ENCODE measurements at regions not wholly inside any gene's neighbourhood (a gene's known extent, or its start where the extent isn't known, plus 50 kb on each side); places are given as distances from the start of the nearest gene placed in this dataset.
"Not testable (repeated sequence)": the region's sequence is repeated elsewhere in the genome, so short reads cannot be mapped to it uniquely, and the experiment has no call there.

GRCh38 chr4:127261476-127261875 lies 371.3 kb upstream of the INTU start:
- no peak for DNase-seq

DNA sequence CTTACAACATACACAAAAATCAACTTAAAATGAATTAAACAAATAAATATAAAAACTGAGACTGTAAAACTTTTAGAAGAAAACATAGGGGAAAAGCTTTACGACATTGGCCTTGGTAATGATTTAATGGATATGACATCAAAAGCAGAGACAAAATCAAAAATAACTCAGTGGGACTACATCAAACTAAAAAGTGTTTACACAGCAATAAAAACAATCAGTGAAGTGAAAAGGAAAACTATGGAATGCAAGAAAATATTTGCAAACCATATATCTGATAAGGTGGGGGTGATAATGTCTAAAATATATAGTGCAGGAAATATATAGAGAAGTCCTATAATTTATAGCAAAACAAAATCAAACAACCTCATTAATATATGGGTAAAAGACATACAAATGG lies 364.4 kb upstream of the INTU start:
- DNase-seq = no peak

- not testable (repeated sequence) for DNase-seq
Observed at GRCh38 chr4:127277023-127277422, 355.7 kb upstream of the INTU start.

GRCh38 chr4:127284236-127284635 lies 348.5 kb upstream of the INTU start:
- no peak for DNase-seq

GRCh38 chr4:127291316-127291715 lies 341.4 kb upstream of the INTU start:
- DNase-seq = no peak

GRCh38 chr4:127293496-127293895 lies 339.3 kb upstream of the INTU start:
- DNase-seq = no peak

GRCh38 chr4:127304356-127304755 lies 328.4 kb upstream of the INTU start:
- DNase-seq = no peak

DNA sequence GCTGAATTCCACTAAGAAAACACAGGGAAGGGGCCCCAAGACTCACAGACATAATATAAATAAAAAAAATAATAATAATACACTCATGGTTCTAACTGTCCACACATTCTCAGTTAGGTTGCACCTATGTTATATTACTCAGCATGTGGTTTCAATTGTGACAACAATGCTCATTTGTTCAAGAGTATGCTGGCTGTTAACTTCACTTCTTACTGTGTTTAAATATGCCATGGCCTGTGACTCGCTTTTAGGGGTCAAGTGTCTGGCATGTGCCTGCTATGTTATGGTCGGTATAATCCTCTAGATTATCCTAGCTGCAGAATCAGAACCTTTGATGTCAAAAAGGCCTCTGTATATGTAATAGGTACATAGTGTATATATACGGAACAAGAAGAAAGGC lies 324.8 kb upstream of the INTU start:
- DNase-seq = no peak

- DNase-seq = no peak
Observed at GRCh38 chr4:127309369-127310102, 323.2 kb upstream of the INTU start.

DNA sequence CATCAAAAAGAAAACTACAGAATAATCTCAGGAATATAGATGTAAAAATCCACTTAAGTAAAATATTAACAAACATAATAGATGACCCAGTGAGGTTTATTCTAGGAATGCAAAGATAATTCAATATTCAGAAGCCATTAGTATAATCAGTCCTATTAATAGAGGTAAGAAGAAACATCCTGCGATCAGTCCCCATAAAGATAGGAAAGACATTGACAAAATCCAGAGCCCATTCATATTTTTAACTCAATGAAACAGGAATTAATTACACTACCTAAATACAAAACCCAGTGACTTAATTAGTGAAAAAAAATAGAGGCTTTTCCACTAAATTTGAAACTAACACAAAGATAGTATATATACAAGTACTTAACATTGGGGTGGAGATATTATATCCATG lies 321.4 kb upstream of the INTU start:
- no peak for DNase-seq

DNA sequence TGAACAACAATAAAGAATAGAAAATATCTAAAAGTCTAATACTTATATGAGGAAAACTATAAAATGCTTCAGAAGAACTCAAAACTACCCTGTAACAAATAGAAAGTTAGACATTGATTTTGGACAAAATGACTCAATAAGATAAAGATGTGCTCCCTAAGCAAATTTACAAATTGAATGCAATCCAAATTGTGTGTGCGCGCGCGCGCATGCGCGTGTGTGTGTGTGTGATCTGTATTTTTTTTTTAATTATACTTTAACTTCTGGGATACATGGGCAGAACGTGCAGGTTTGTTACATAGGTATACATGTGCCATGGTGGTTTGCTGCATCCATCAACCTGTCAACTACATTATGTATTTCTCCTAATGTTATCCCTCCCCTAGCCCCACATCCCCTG lies 320.8 kb upstream of the INTU start:
- DNase-seq = no peak

GRCh38 chr4:127313767-127314166 lies 319.0 kb upstream of the INTU start:
- no peak for DNase-seq

DNA sequence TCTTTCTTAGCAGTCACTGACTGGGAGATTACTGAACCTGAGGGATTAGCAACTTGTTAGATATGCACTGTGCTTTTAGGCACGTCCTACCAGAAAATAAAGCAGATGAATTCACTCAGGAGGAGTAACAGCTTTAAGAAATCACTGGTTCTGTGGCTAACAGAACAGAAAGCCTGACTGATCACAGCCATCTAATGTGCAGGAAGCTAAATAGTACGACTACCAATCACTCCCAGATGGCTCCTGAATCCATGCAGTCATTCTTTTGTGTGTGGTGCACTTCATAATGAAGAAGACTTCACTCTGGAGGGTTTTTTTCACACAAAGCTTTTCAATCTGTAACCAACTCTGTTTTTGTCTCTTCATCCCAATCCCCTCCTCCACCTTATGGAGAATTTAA lies 305.3 kb upstream of the INTU start:
- no peak for DNase-seq

DNA sequence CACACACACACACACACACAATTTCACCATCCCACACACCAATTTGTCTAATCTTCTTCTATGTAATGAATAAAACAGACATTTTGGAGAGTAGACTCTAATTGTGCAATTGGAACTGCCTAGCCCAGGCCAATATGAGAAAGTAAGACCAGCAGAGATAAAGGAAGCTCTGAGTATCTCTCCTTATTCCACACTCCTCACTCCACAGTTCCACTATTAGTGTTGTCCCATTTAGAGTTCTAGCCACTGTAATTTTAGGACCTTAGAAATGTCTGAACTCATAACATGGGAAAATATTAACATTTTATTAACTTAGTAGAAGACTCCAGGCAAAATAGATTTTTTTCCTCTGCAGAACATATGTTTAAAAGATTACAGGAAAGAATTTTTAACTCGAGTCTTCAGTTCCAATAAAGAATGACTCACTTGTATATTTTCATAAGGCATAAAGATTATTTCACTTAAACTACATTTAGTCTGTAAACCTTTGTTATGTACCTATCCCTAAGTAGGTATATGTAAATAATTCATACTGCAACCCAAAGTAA lies 297.6 kb upstream of the INTU start:
- DNase-seq = no peak

DNA sequence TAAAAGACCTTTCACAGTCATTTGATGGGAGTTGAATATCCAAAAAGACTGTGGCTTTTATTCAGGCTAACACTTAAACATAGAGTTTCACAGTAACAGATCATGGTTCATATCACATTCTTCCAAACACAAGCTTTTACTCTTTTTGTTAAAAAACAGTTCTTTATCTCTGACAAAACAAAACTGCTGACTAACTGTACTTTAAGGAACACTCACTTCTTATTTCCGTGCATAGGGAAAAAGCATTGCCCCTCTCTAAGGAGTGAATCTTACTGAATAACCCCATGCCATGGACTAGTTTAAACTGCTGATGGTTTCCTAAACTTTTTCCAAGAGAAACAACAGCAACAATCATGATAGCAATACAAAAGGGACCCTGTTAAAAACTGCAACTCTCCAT lies 297.0 kb upstream of the INTU start:
- DNase-seq = no peak

GRCh38 chr4:127343123-127343522 lies 289.6 kb upstream of the INTU start:
- not testable (repeated sequence) for DNase-seq

DNA sequence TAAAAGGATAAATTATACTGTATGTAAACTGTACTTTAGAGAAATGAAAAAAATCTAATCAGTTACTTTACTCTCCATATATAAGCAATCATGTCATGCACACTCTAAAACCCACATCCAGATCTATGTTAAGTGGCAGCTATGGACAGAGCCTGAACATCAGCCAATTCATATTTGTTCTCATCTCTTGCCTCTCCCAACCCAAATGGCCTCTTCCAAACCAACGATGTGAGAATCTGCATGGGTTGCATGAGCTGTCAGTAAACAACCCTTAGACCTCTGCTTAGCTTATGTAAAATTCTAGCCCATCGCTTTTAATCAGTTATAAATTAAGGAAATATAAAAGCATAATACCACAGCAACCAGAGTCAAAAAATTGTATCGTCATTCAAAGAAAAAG lies 288.7 kb upstream of the INTU start:
- no peak for DNase-seq

DNA sequence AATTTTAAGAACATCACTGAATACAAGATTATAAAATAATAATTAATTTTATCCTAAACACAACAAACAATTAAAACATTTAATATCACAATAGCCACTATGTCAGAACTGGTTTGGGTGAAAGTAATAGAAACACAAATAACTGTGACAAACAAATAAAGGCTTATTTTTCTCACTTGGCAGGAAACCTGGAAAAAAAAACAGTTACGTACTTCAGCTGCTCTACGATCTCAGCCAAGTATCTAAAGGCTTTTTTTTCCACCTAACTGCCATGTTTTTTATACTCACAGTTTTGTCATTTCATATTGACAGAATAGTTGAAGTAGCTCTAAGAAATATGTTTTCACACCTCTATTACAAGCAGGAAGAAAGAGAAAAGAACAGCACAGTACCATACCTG lies 284.8 kb upstream of the INTU start:
- DNase-seq = no peak

DNA sequence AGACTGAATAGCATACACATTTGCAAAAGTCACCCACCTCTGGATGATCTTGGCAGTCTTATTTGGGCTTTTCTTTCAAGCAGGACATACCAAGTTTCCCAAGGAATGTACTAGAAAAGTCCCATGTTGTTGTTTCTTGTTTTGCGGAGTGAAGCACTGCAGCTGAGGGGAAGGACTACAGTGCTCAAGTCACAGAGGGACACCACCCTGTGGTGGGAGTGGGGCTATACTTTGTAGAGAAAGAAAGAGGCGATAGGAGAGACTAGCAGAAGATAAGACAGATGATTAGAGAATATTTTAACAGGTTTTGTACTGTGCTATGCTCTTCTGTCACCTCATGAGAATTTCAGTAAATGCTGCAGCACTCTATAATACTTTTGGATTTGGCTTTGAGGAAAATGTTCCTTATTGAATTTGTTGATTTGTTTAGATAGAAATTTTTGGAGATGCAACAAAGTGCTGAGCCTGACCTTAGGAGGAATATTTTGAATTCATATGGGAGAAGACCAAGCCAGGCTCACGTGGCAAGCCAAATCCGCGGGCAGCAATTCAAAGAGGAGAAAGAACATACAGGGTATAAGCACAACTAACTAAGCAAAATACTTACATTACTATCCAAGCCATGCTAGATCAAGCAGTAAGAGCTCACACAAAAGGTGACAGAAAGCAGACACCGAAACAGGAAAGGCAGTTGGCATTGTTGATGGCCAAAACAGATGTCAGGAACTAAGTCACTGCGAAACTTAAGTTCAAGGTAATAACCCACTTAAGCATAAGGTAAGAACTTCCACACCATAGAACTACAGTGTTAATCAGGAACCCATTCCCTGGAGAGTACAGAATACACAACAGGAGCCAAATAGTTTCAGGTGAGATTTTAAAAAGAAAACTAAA lies 280.3 kb upstream of the INTU start:
- no peak for DNase-seq

DNA sequence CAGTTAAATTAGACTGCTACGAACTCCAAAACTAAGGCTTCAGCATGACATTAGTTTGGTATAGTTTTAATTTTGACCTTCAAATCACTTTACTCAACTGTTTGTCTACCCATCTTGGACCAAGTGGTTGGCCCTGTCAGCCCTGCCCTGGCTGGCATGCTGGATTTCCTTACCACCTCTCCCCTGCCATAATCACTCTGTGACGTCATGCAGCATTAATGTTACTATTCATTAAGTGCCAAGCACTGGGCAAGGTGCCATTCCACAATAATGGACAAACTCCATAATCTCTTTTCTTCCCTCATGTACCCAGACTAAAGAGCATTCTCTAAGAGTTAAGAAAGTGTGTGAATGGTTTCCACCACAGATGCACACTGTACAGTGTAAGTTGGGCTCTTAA lies 277.0 kb upstream of the INTU start:
- peak; percentile 37 to 72 for DNase-seq

- DNase-seq = no peak
Observed at GRCh38 chr4:127357765-127358164, 275.0 kb upstream of the INTU start.

DNA sequence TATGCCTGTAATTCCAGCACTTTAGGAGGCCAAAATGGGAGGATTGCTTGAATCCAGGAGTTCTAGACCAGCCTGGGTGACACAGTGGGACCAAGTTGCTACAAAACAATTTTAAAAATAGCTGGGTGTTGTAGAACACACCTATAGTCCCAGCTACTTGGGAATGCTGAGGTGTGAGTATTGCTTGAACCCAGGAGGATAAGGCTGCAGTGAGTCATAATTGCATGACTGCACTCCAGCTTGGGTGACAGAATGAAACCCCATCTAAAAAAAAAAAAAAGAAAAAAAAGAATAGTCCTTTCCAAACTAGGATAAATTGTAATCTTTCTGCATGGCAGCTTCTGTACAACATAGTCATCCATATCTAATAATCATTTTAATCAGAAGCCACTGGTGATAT lies 270.1 kb upstream of the INTU start:
- DNase-seq = no peak

- no peak for DNase-seq
Observed at GRCh38 chr4:127364397-127364796, 268.4 kb upstream of the INTU start.

- no peak for DNase-seq
Observed at GRCh38 chr4:127364911-127365310, 267.8 kb upstream of the INTU start.

All from NCI-H446 (cell line).